Suprapubic skin (tissue), 4 donors: ENCODE measurements at regions not wholly inside any gene's neighbourhood (a gene's known extent, or its start where the extent isn't known, plus 50 kb on each side); places are given as distances from the start of the nearest gene placed in this dataset.

Source experiments
- CTCF ChIP-seq, 2 donors: fragments of 200-600 bp in 1 of 2; fragments of 450-650 bp in 1 of 2; sonication (generic) in 1 of 2; IDR thresholded peaks; one replicate each; pipeline ENCODE4 v1.5.1; 2016 to 2019; ENCODE audit warnings: antibody characterized with exemption in 2 of 2, mild to moderate bottlenecking in 1 of 2, moderate library complexity in 1 of 2
- EP300 ChIP-seq: sonication (generic); formaldehyde crosslinking; IDR thresholded peaks from one replicate; pipeline ENCODE4 v1.6.1; 2017; ENCODE audit warnings: antibody characterized with exemption
- POLR2A ChIP-seq, 2 donors: fragments of 450-650 bp; IDR thresholded peaks; one replicate each; pipeline ENCODE4 v1.6.1; 2017; ENCODE audit warnings: antibody characterized with exemption in 2 of 2, mild to moderate bottlenecking in 2 of 2, moderate library complexity in 2 of 2
- POLR2AphosphoS5 ChIP-seq, 3 donors: sonication (generic); formaldehyde crosslinking; IDR thresholded peaks; one replicate each; pipeline ENCODE4 v1.6.1; 2017; ENCODE audit warnings: antibody characterized with exemption in 3 of 3

- no peak for TF ChIP-seq POLR2A (IDR thresholded peaks at IDR 0.05)
- TF ChIP-seq CTCF (IDR thresholded peaks at IDR 0.05), result no peak
- TF ChIP-seq POLR2AphosphoS5 (IDR thresholded peaks at IDR 0.05), result no peak
- no peak for TF ChIP-seq EP300
Measured at GRCh38 chr11:22433517-22433916, 95.3 kb downstream of the SLC17A6 start.
